Suppressor macrophage (primary cell): ENCODE measurements at regions not wholly inside any gene's neighbourhood (a gene's known extent, or its start where the extent isn't known, plus 50 kb on each side); places are given as distances from the start of the nearest gene placed in this dataset.
"Not testable (repeated sequence)": the region's sequence is repeated elsewhere in the genome, so short reads cannot be mapped to it uniquely, and the experiment has no call there.

Experiments
- DNase-seq, 4 experiments: peaks; one replicate each; pipeline ENCODE4 v3.0.0-alpha.2; 2020 to 2022

DNA sequence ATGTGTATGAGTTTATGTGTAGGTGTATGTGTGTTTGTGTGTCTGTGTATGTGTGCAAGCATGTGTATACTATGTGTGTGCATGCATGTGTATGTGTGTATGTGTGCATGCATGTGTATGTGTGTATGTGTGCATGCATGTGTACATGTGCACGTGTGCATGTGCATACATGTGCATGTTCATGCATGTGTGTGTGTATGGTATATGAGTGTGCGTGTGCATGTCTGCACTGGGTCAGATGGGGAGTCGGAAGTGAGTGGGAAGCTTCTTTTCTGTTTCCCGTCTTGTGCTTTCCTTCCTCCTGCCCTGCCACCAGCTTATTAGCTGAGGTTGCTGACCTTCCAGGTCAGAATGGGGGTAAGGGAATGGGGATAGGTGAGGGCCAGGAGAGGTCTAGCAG lies 174.7 kb downstream of the MAP2K4 start:
- no peak for DNase-seq

GRCh38 chr17:12201294-12201880 lies 180.7 kb downstream of the MAP2K4 start:
- no peak for DNase-seq

DNA sequence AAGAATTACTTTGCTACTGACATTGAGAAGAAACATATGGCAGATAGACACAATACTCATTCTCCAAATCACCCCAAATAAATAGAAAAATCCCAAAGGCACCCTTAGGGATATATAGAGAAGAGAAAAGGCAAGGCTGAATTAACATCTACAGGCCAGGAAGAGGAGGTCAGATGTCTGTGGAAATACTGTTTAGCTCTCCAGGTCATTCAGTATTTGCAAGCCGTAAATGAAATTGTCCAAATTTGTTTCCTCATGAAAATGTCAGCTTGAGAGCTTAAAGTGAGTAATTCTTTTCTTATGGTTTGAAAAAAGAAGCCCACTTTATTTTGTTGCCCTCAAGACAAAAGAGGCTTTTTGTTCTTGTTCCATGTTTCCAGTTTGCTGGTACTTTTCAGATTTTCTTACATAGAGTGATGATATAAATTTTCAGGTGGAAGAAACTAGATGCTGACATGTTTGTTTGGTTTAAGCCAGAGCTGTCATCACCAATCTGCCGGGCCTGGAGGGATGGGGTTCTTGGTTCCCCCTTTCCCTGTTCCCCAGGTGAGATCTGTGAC lies 189.0 kb downstream of the MAP2K4 start:
- DNase-seq, result no peak

GRCh38 chr17:12220714-12221439 lies 200.2 kb downstream of the MAP2K4 start:
- not testable (repeated sequence) for DNase-seq

GRCh38 chr17:12222392-12222791 lies 201.7 kb downstream of the MAP2K4 start:
- DNase-seq, result no peak

- DNase-seq, result no peak
Observed at GRCh38 chr17:12227547-12227946, 206.9 kb downstream of the MAP2K4 start.

DNA sequence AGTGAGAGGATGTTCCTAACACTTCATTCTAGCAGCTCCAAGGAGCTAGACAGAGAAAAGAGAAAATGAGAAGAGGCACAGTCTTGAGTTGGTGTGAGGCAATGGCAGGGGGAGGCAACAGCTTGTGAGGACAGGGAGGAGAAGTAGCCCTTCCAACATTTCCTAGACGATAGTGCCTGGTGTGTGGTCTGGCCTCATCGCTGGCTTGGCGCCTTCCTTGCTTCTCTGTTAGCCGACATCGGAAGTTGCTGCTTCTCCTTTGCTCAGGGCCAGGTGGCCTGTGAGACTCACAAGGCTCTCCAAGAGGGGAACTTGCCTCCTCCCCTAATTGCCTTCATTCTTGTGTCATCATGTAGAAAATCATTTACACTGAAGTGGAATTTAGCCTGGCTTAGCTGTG lies 208.7 kb downstream of the MAP2K4 start:
- no peak for DNase-seq

GRCh38 chr17:12230481-12231354 lies 210.0 kb downstream of the MAP2K4 start:
- no peak for DNase-seq

GRCh38 chr17:12231355-12231682 lies 210.6 kb downstream of the MAP2K4 start:
- DNase-seq, result no peak

- DNase-seq, result not testable (repeated sequence)
Observed at GRCh38 chr17:12239021-12239420, 218.3 kb downstream of the MAP2K4 start.

- no peak for DNase-seq
Observed at GRCh38 chr17:12242345-12242954, 221.8 kb downstream of the MAP2K4 start.

- DNase-seq, result no peak
Observed at GRCh38 chr17:12247761-12248160, 227.1 kb downstream of the MAP2K4 start.

DNA sequence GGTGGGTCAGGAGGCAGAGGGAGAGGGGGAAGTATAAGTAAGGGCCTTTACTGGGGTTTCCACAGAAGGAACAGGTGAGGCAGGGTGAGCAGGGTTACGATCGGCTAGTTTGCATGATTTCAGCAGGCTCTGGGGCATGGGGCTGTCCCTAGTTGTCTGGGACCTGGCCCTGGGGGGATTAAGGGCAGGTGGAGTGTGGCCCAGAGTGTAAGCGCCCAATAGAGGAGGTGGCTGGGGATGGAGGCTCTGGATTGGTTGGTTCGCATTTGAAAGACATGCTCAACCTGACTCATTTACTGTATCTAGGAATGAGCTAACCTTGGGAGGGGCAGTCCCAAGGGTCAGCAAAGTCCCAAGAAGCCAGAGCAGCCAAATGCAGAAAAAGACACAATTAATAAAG lies 230.3 kb downstream of the MAP2K4 start:
- DNase-seq, result no peak

GRCh38 chr17:12252462-12252861 lies 231.8 kb downstream of the MAP2K4 start:
- DNase-seq, result no peak

DNA sequence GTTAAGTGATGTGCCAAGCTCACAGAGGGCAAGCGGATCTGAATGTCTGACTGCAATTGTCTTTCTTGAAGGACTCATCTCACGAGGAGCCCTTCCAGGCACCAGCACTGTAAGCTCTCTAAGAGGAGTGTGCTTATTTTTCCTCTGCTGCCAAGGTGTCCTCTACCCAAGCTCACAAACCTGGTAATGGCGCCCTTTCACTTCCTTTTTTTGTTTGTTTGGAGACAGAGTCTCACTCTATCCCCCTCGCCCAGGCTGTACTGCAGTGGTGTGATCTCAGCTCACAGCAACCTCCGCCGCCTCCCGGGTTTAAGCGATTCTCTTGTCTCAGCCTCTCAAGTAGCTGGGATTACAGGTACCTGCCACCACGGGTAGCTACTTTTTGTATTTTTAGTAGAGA lies 233.8 kb downstream of the MAP2K4 start:
- DNase-seq, result no peak

- peak; percentile 13 to 33 (median 26) for DNase-seq
Observed at GRCh38 chr17:12256380-12256995, 235.8 kb downstream of the MAP2K4 start.

DNA sequence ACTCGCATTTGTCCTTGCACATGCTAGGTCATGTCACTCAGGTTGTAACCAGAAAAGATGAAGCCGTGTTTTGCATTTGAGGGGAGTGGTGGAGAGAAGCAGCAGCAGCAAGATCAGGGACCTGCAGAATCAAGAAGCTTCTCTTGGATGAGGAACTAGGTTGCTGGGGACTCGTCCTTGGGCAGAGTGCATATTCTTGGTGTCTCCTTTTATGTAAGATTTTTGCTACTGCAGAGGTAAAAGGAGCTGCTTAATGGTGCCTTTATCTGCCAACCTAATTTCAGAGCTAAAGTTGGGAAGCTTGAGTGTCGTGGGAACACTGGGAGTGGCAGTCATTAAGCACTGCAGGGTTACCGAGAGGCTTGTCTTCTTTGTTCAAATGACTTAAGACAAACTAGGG lies 236.5 kb downstream of the MAP2K4 start:
- no peak for DNase-seq

DNA sequence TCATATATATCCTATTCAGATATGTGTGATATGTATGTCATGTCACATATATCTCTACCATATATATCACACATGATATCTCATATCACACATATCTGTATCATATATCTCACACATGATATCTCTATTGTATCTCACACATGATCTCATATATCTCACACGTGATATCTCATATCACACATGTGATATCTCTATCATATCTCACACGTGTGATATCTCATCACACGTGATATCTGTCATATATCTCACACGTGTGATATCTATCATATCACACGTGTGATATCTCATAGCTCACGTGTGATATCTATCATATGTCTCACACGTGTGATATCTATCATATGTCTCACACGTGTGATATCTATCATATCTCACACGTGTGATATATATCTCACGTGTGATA lies 240.7 kb downstream of the MAP2K4 start:
- DNase-seq, result no peak

DNA sequence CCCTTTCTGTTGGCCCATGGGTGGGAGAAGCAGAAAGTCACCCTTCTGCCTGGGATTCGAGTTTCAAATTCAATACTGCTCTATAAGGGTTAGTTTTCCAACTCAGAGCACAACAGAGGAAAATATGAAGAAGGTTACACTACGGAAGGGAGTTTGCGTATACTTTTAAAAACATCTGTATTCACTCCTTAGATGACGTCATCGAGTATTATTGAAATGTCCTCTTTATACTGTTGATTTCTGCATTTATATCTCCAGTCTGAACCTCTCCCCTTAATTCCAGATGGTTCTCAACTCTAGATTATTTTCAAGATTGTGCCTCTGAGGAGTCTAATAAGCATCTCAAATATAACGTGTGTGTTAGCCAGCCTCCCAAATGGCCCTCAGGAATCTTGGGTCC lies 249.1 kb downstream of the MAP2K4 start:
- DNase-seq, result no peak

GRCh38 chr17:12277827-12278226 lies 257.1 kb downstream of the MAP2K4 start:
- no peak for DNase-seq

DNA sequence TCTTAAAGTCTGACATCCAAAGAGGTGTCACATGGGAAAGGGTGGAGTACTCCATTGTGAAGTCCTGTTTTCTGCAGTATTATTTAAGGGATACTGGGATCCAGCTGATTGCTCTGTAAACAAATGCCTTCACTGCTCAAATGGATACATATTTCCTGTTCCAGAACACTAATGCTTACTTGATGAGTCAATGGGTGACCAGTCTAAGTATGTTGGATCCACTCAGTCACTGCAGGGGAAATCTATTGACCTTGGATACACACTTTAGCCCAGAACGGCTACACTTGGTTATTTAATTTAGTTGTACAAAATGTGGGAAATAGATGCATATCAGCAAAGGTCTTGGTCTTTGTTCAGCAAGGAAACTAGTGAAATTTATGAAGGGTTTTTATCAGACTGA lies 261.4 kb downstream of the MAP2K4 start:
- no peak for DNase-seq

GRCh38 chr17:12287953-12288352 lies 267.3 kb downstream of the MAP2K4 start:
- DNase-seq, result no peak

GRCh38 chr17:12290207-12290606 lies 269.5 kb downstream of the MAP2K4 start:
- no peak for DNase-seq
